Neuronal stem cell (in vitro differentiated cells): ENCODE measurements at regions not wholly inside any gene's neighbourhood (a gene's known extent, or its start where the extent isn't known, plus 50 kb on each side); places are given as distances from the start of the nearest gene placed in this dataset.

Experiments used
- DNase-seq: peaks from one replicate; pipeline ENCODE4 v3.0.0-alpha.2; 2013; ENCODE audit warnings: low spot score
- H2AFZ ChIP-seq: one replicate; pipeline ENCODE4 v1.6.1; 2013; ENCODE audit warnings: mild to moderate bottlenecking, low read length, inconsistent platforms
- H2AK5ac ChIP-seq: 2 replicates; pipeline ENCODE4 v1.6.1; 2013; ENCODE audit warnings: low read depth, mild to moderate bottlenecking, inconsistent platforms, low read length, moderate library complexity, mixed read lengths
- H2BK120ac ChIP-seq: 2 replicates; pipeline ENCODE4 v1.6.1; 2013; ENCODE audit warnings: low read depth, mild to moderate bottlenecking, inconsistent platforms, low read length, moderate library complexity, mixed read lengths
- H2BK12ac ChIP-seq: one replicate; pipeline ENCODE4 v1.6.1; 2013; ENCODE audit warnings: low read length, inconsistent platforms
- H2BK15ac ChIP-seq: 2 replicates; pipeline ENCODE4 v1.6.1; 2013; ENCODE audit warnings: mild to moderate bottlenecking, low read length, inconsistent platforms, mixed read lengths
- H2BK5ac ChIP-seq: one replicate; pipeline ENCODE4 v1.6.1; 2013; ENCODE audit warnings: inconsistent platforms, mild to moderate bottlenecking, low read length, moderate library complexity
- H3K14ac ChIP-seq: one replicate; pipeline ENCODE4 v1.6.1; 2013; ENCODE audit warnings: low read length, inconsistent platforms
- H3K18ac ChIP-seq: 2 replicates; pipeline ENCODE4 v1.6.1; 2013; ENCODE audit warnings: low read length, inconsistent platforms
- H3K23ac ChIP-seq: 2 replicates; pipeline ENCODE4 v1.6.1; 2013; ENCODE audit warnings: low read depth, mild to moderate bottlenecking, mixed read lengths, low read length, inconsistent platforms; ENCODE audit not compliant: poor library complexity
- H3K27ac ChIP-seq: replicated peaks from 3 replicates; pipeline ENCODE4 v1.5.1; 2013; ENCODE audit warnings: low read length, inconsistent platforms
- H3K27me3 ChIP-seq, 3 experiments: 2 replicates each; pipeline ENCODE4 v1.6.1; 2013; ENCODE audit warnings: low read length in 3 of 3, mild to moderate bottlenecking in 2 of 3, inconsistent platforms in 1 of 3, low read depth in 1 of 3, mixed read lengths in 1 of 3, moderate library complexity in 1 of 3; ENCODE audit not compliant: control insufficient read depth in 3 of 3, insufficient read depth in 3 of 3
- H3K36me3 ChIP-seq, 2 donors: replicated peaks in 1 of 2; 2 replicates each; pipeline ENCODE4 v1.6.1; 2013; ENCODE audit warnings: low read length in 2 of 2; ENCODE audit not compliant: control insufficient read depth in 2 of 2, insufficient read depth in 2 of 2
- H3K4ac ChIP-seq: 2 replicates; pipeline ENCODE4 v1.6.1; 2013; ENCODE audit warnings: inconsistent platforms, mild to moderate bottlenecking, low read length, moderate library complexity
- H3K4me1 ChIP-seq, 2 donors: 1 replicate in 1 of 2; 2 replicates in 1 of 2; pipeline ENCODE4 v1.6.1; 2013; ENCODE audit warnings: low read length in 2 of 2, low read depth in 1 of 2; ENCODE audit not compliant: control insufficient read depth in 2 of 2, insufficient read depth in 1 of 2
- H3K4me2 ChIP-seq: one replicate; pipeline ENCODE4 v1.6.1; 2013; ENCODE audit warnings: mild to moderate bottlenecking, low read length, inconsistent platforms; ENCODE audit not compliant: insufficient read depth, poor library complexity, severe bottlenecking
- H3K4me3 ChIP-seq, 2 donors: 2 replicates each; pipeline ENCODE4 v1.5.1; 2013; ENCODE audit warnings: low read length in 2 of 2, mild to moderate bottlenecking in 2 of 2, inconsistent platforms in 1 of 2, moderate library complexity in 1 of 2
- H3K79me1 ChIP-seq: one replicate; pipeline ENCODE4 v1.6.1; 2013; ENCODE audit warnings: low read depth, mild to moderate bottlenecking, inconsistent platforms, low read length, moderate library complexity
- H3K9ac ChIP-seq: one replicate; pipeline ENCODE4 v1.6.1; 2013; ENCODE audit warnings: mild to moderate bottlenecking, low read depth, low read length, inconsistent platforms; ENCODE audit not compliant: poor library complexity
- H3K9me3 ChIP-seq, 2 donors: replicated peaks in 1 of 2; 2 replicates each; pipeline versions ENCODE3 to v1.6.1; 2013; ENCODE audit warnings: low read length in 2 of 2, mild to moderate bottlenecking in 2 of 2, inconsistent platforms in 1 of 2, low read depth in 1 of 2, mixed read lengths in 1 of 2, moderate library complexity in 1 of 2; ENCODE audit not compliant: control insufficient read depth in 2 of 2, insufficient read depth in 1 of 2
- H4K8ac ChIP-seq: one replicate; pipeline ENCODE4 v1.6.1; 2013; ENCODE audit warnings: low read depth, mild to moderate bottlenecking, inconsistent platforms, low read length, moderate library complexity
- H4K91ac ChIP-seq: one replicate; pipeline ENCODE4 v1.6.1; 2013; ENCODE audit warnings: low read length, low read depth, mild to moderate bottlenecking, inconsistent platforms; ENCODE audit not compliant: poor library complexity
- WGBS, 2 donors: extraction: QIAGEN DNeasy Blood & Tissue Kit; methylation state at CpG; one replicate each; pipeline ENCODE4 v1.1.7; 2013; ENCODE audit warnings: missing lambda C conversion rate in 2 of 2, mixed read lengths in 1 of 2; ENCODE audit not compliant: insufficient read length in 2 of 2, insufficient replicate concordance in 1 of 2; ENCODE audit errors: extremely low coverage in 2 of 2; 5-methylcytosine and 5-hydroxymethylcytosine counted together

- Histone ChIP-seq H3K27me3 (no peaks in the 10 kb centered on the region), H3K27ac (no peak overlapping the region), H3K23ac (no peak overlapping the region), H3K4me1 (no peaks in the 10 kb centered on the region), H2AFZ (no peak overlapping the region), H3K4me2 (no peak overlapping the region), H4K8ac (no peak overlapping the region), H3K79me1 (no peaks in the 10 kb centered on the region), H2BK12ac (no peak overlapping the region), H3K9ac (no peak overlapping the region), H3K4ac (no peak overlapping the region), H3K4me3 (no peak overlapping the region), H3K9me3 (no peaks in the 10 kb centered on the region), H3K18ac (no peak overlapping the region), H3K14ac (no peak overlapping the region), H2BK120ac (no peak overlapping the region), H3K36me3 (no peaks in the 10 kb centered on the region), H2BK15ac (no peak overlapping the region), H2BK5ac (no peak overlapping the region), H4K91ac (no peak overlapping the region), H2AK5ac (no peak overlapping the region)
- WGBS, 2 donors = no CpG with 5 or more reads among the region's 4 CpGs
- no peak for DNase-seq
These were observed 493.4 kb upstream of the FSIP2 start for GRCh38 chr2:185245216-185245615.

- H3K79me1 ChIP-seq = no peaks in the 10 kb centered on the region
- H4K91ac ChIP-seq = no peak overlapping the region
- no peak overlapping the region for H3K14ac ChIP-seq
- no CpG with 5 or more reads among the region's 1 CpG for WGBS, 2 donors
- H4K8ac ChIP-seq = no peak overlapping the region
- H3K27ac ChIP-seq = no peak overlapping the region
- no peaks in the 10 kb centered on the region for H3K4me1 ChIP-seq
- H2AFZ ChIP-seq = no peak overlapping the region
- no peak overlapping the region for H2BK12ac ChIP-seq
- H3K4me2 ChIP-seq = no peak overlapping the region
- no peaks in the 10 kb centered on the region for H3K27me3 ChIP-seq
- no peak overlapping the region for H3K18ac ChIP-seq
- H2BK120ac ChIP-seq = no peak overlapping the region
- no peak overlapping the region for H2BK15ac ChIP-seq
- H3K4me3 ChIP-seq = no peak overlapping the region
- DNase-seq = peak; percentile 9
- H3K9ac ChIP-seq = no peak overlapping the region
- H2BK5ac ChIP-seq = no peak overlapping the region
- no peaks in the 10 kb centered on the region for H3K36me3 ChIP-seq
- H3K4ac ChIP-seq = no peak overlapping the region
- H2AK5ac ChIP-seq = no peak overlapping the region
- H3K9me3 ChIP-seq = no peaks in the 10 kb centered on the region
- no peak overlapping the region for H3K23ac ChIP-seq
These were observed 492.8 kb upstream of the FSIP2 start for GRCh38 chr2:185245806-185246205.

GRCh38 chr2:185246717-185247116, 491.9 kb upstream of the FSIP2 start:
- Histone ChIP-seq H3K36me3 (no peaks in the 10 kb centered on the region), H3K4ac (no peak overlapping the region), H2BK12ac (no peak overlapping the region), H3K4me3 (no peak overlapping the region), H2AFZ (no peak overlapping the region), H3K9me3 (no peaks in the 10 kb centered on the region), H2BK5ac (no peak overlapping the region), H3K18ac (no peak overlapping the region), H3K9ac (no peak overlapping the region), H3K4me2 (no peak overlapping the region), H2AK5ac (no peak overlapping the region), H4K8ac (no peak overlapping the region), H4K91ac (no peak overlapping the region), H3K4me1 (no peaks in the 10 kb centered on the region), H3K79me1 (no peaks in the 10 kb centered on the region), H2BK15ac (no peak overlapping the region), H2BK120ac (no peak overlapping the region), H3K27ac (no peak overlapping the region), H3K27me3 (no peaks in the 10 kb centered on the region), H3K14ac (no peak overlapping the region), H3K23ac (no peak overlapping the region)
- no peak for DNase-seq

- no peak overlapping the region for H3K9ac ChIP-seq
- WGBS, 2 donors = no CpG with 5 or more reads among the region's 1 CpG
- H3K4me1 ChIP-seq = no peaks in the 10 kb centered on the region
- no peak overlapping the region for H3K23ac ChIP-seq
- no peak overlapping the region for H3K27ac ChIP-seq
- H3K27me3 ChIP-seq = no peaks in the 10 kb centered on the region
- no peak overlapping the region for H3K14ac ChIP-seq
- no peak overlapping the region for H2BK12ac ChIP-seq
- H4K91ac ChIP-seq = no peak overlapping the region
- H3K9me3 ChIP-seq = no peaks in the 10 kb centered on the region
- H3K4ac ChIP-seq = no peak overlapping the region
- H3K18ac ChIP-seq = no peak overlapping the region
- no peaks in the 10 kb centered on the region for H3K79me1 ChIP-seq
- no peak overlapping the region for H2AFZ ChIP-seq
- H2BK120ac ChIP-seq = no peak overlapping the region
- H2AK5ac ChIP-seq = no peak overlapping the region
- H3K4me3 ChIP-seq = no peak overlapping the region
- no peak overlapping the region for H2BK15ac ChIP-seq
- H3K36me3 ChIP-seq = no peaks in the 10 kb centered on the region
- no peak overlapping the region for H3K4me2 ChIP-seq
- H2BK5ac ChIP-seq = no peak overlapping the region
- H4K8ac ChIP-seq = no peak overlapping the region
- no peak for DNase-seq
These were observed 483.0 kb upstream of the FSIP2 start for GRCh38 chr2:185255566-185255965.
